ENCODE measurements at regions not wholly inside any gene's neighbourhood (a gene's known extent, or its start where the extent isn't known, plus 50 kb on each side); places are given as distances from the start of the nearest gene placed in this dataset.

DNA sequence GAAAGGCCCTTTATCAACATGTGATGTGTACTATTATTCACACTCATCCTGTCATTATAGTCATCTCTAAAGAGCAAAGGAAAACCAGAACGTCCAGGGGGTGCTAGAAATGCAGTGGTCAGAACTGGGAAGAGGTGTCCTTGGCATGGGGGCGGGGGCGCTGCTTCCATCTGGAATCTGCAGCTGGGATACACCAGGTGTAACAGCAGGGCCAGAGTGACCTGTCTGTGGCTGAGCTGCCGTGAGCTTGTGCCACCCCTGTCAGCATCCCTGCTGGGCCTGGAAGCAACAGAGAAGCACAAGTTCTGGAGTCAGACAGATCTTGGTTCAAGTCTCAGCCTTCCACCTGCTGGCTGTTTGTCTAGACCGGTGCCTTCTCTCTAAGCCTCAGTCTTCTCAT, 263.3 kb upstream of the MVB12B start:
- TF ChIP-seq EZH2 (IDR thresholded peaks at IDR 0.05) = no peak
- no peak for TF ChIP-seq POLR2AphosphoS5 (IDR thresholded peaks at IDR 0.05; ENCODE audit: borderline replicate concordance, low read depth, low read length)

All from SK-N-MC (cell line).